ENCODE measurements at regions not wholly inside any gene's neighbourhood (a gene's known extent, or its start where the extent isn't known, plus 50 kb on each side); places are given as distances from the start of the nearest gene placed in this dataset.
"Not testable (repeated sequence)": the region's sequence is repeated elsewhere in the genome, so short reads cannot be mapped to it uniquely, and the experiment has no call there.

DNA sequence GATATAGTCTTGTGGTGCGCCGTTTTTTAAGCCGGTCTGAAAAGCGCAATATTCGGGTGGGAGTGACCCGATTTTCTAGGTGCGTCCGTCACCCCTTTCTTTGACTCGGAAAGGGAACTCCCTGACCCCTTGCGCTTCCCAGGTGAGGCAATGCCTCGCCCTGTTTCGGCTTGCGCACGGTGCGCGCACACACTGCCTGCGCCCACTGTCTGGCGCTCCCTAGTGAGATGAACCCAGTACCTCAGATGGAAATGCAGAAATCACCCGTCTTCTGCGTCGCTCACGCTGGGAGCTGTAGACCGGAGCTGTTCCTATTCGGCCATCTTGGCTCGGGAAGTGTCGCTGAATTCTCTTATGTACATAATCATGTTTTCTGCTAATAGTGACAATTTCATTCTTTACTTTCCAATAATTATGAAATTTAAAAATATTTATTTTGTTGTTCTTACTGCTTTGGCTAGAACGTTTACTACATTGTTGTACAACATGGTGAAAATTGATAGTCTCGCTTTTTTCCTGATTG is 61.2 kb upstream of the MINDY3 start:
- not testable (repeated sequence) for DNase-seq (ENCODE audit: low spot score)

DNA sequence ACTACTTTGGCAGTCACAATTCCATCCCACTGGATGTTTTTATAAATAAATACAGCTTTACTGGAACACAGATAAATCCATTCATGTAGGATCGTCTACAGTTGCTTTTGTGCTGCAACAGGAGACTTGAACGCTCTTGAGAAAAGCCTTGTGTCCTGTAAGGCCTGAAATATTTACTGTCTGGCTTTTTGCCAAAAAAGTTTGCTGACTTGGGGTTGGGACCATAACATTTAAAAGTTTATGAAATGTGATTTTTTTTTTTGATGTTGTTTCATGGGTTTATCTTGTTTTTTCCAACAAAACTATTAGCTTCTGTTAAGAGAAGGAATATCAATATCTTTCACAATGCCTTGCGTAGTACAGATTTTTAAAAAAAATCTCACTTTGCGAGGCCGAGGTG is 71.1 kb upstream of the MINDY3 start:
- DNase-seq (ENCODE audit: low spot score), result no peak

DNA sequence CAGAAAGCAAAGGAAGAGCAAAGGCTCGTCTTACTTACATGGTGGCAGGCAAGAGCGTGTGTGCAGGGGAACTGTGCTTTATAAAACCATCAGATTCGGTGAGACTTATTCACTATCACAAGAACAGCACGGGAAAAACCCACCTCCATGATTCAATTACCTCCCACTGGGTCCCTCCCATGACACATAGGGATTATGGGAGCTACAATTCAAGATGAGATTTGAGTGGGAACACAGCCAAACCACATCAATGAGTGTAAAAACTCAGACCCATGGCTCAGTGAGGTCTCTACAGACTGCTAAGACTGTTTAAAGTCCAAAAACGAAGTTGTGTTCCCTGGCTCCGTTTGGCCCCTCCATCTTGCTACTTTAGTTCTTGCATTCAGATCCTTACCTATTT is 79.2 kb upstream of the MINDY3 start:
- peak; percentile 37 for DNase-seq (ENCODE audit: low spot score)

DNA sequence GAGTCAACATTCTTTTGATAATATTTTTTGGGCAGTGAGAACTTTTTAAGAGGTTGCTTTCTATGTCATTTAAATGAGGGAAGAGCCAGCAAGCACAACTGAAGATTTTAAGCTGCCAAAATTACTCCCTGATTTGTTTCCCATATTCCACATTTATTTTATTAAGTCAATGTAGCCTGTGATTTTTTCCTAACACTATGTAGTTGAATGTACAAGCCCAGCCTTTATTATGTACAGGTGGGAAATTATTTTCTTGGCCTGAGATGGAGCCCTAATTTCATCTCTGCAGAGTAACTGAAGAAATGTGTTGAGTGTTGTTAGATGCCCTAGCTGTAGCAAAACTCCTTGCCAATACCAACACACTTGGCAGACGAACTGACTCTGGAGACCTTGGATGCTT is 83.1 kb upstream of the MINDY3 start:
- no peak for DNase-seq (ENCODE audit: low spot score)

DNA sequence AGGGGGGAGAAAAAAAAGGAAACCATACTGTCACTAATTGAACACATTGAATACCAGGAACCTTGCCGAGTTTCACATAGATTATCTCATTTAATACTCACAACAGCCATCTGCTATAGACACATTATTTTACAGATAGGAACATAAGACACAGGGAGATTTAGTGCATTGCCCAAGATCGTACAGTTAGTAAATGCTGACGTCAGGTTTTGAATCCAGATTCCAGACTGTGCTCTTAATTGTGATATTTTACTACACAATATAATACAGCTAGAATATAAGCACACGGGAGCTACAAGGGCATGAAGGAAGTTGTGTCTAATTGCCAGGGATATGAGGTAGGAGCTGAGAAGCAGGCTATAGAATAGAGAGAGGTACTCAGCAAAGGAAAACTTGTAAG is 93.9 kb upstream of the MINDY3 start:
- DNase-seq (ENCODE audit: low spot score), result no peak

DNA sequence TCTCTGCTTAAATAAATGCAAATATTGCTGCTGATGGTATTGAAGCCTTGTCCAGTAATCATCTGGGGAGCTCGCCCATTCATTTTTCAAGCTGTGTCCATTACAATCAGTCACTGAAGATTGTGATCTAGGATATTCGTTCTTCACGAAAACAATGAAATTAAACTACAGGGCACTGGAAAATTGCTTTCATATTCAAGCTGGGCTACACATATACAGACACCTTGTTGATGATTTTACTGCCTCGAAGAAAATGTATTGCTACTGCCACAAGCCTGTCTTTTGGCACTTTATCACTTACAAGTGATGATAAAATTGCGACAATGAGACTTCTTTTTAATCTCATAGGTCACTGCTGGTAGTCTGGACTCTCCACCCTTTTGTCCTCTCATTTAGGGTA is 100.0 kb upstream of the MINDY3 start:
- no peak for DNase-seq (ENCODE audit: low spot score)

DNA sequence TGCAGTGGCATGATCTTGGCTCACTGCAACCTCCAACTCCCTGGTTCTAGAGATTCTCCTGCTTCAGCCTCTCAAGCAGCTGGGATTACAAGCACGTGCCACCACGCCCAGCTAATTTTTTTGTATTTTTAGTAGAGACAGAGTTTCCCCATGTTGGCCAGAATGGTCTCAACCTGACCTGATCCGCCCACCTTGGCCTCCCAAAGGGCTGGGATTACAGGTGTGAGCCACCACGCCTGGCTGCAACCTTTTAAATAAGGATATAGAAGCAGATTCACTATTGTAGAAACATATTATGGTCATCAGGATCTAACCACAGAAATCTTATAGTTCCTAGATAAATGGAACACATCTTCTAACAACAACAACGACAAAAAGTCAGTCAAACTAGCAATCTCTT is 112.4 kb upstream of the MINDY3 start:
- DNase-seq (ENCODE audit: low spot score), result not testable (repeated sequence)

DNA sequence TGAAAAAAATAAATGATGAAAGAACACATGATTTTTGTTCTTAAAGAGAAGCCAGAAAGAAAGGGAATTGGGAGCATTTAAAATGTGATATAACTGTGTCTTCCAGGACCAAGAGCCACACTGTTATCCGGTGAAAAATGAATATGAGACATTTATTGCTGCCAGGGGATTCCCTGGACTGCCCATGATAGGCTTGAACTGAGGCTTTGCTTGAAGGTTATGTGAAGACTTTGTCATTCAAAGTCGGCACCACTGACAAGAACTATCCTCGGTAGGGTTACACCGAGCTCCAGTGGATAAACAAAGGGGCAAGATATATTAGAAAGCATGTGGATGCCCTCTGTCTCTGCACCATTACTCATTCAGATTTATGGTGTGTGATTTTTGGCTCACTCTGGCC is 125.4 kb upstream of the MINDY3 start:
- no peak for DNase-seq (ENCODE audit: low spot score)

DNA sequence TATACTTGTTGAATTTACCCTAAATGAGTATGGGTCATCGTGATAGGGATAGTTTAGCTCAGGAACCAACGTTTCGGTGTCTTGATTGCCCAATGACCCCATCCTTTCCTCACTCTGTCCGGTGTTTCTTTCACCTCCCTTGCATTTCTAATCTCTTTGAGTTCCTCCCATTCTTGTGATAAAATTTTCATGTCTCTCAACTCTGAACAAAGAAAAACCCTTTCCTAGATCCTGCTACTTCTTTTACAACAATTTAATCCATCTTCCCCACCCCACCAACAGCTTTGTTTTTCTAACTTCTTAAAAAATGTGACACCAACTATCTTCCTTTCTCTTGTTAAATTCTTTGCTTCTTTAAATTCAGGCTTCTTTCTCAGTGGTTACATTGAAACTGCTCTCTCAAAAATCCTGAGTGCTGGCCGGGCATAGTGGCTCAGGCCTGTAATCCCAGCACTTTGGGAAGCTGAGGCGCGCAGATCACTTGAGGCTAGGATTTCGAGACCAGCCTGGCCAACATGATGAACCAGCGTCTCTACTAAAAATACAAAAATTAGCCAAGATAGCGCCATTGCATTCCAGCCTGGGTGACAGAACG is 130.3 kb upstream of the MINDY3 start:
- no peak for DNase-seq (ENCODE audit: low spot score)

DNA sequence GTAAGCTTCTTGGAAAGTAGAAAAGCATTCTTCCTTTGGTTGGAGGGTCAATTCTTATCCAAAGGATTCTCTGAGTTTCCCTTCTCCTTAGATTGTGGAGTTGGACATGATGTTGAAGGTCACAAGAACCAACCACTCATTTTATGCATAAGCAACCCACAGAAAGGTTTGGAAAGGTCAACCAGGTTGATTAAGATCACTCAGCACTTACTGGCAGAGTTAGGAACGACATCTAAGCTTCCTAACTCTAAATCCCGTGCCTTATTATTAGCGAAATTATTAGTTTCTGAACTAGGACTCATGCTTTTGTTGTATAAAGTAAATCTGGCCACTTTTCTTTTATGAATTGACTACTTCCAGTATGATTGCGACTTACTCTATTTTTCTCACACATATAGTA is 137.0 kb upstream of the MINDY3 start:
- DNase-seq (ENCODE audit: low spot score), result no peak

DNA sequence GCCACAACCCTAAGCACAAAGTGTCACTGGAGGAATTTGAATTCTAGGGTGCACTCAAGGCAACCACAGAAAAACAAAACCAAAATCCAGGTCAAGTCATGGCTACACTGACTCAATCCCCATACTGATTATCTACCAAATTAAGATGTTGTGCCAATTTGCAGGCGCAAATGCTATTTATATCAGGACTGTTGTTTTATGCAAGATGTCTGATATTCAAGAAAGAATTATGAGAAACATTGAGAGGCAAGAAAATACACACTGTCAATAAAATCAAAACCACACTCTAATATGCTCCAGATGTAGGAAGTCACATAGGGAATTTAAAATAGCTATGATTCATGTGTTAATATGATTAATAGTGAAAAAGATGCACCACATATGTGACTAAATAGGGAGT is 141.3 kb upstream of the MINDY3 start:
- no peak for DNase-seq (ENCODE audit: low spot score)

DNA sequence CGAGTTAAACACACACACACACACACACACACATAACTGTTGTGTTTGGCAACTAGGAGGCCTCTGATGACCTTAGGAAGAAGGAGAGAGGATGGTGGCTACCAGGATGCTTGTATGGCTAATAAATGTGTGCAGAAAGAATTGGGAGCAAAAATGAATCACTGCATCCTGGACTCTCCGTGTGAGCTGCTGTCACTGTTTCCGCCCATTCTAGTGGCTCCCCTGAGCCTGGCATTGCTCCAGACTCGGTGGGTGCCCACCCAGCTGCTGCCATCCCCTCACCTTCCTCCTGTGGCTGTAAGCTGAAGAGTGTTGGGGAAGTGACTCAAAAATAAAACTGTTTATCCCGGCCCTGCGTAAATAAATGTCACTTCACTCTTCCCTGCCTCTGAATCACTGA is 149.5 kb upstream of the MINDY3 start:
- no peak for DNase-seq (ENCODE audit: low spot score)

DNA sequence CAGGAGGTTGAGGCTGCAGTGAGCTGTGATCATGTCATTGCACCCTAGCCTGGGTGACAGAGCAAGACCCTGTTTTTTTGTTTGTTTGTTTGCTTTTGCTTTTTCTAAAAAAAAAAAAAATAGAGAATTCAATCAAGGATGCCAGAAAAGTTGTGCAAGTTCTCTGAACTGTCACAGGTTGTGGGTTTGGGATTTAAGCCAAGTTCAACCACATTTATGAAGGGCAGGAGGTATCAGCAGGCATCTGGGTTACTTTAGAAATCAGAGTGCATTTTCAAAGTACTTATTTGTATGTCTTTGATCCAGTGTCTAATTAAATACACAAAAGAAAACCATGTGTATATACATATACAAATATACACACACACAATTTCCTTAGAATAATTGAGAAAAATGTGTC is 151.2 kb upstream of the MINDY3 start:
- no peak for DNase-seq (ENCODE audit: low spot score)

DNA sequence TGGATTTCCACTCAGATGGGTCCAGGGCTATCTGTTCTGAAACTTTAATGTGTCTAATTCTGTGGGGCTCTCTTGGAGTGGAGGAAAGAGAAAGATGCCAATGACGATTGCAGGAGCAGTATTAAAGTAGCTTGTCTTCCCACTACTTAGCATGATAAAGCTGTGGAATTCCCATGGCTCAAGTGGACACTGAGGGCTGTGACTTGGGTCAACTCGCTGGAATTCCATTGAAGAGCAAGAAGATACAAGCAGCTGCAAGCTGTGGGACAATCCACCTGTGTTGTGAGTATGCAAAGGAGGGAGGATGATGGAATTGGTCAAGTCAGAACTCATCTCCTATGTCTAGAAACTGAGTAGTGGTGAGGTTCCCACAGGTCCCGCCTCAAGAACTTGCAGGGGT is 154.2 kb upstream of the MINDY3 start:
- DNase-seq (ENCODE audit: low spot score), result no peak

DNA sequence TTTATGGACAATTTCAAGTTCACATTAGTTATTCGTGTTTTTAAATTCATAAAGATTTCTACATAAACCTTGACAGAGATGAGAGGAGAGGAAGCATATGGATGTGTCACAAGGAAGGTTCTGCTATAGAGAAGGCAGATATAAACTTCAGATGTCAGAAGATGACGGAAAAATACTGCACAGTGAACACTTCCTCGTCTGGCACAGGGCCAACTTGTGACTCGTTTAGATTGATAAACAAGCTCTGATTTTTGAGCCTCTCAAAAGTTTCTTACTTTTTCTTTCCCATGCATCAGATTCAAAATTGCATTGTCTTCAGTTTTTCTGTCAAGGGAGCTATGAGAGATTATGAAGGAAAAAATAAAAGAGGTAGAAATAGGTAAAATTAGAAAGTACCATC is 156.4 kb upstream of the MINDY3 start:
- no peak for DNase-seq (ENCODE audit: low spot score)

DNA sequence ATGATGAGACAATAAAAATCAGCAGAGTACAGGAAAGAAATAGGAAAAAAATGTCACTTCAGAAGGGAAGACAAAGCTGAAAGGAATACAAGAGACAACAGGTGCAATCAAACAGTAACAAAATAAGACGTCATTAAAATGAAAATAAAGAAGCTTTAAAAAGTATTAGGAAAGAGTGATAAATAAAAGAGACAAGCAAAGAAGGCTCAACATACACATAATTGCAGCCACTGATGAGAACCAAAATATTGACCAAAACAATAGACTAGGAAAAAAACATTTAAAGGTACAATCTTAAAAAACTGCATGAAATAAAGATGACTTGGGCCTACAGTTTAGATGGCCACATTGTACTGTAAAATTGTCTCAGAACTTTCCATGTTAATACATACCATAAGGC is 160.5 kb upstream of the MINDY3 start:
- no peak for DNase-seq (ENCODE audit: low spot score)

DNA sequence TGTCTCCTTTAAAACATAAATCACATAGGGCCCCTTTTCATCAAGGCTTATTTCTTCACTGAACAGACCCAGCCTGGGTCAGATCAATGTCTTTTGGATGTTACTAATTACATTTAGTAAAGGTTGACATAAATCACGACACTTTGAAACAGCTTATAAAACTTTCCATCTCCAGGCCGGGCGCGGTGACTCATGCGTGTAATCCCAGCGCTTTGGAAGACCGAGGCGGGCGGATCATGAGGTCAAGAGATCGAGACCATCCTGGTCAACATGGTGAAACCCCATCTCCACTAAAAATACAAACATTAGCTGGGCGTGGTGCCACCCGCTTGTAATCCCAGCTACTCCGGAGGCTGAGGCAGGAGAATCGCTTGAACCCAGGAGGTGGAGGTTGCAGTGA is 166.5 kb upstream of the MINDY3 start:
- not testable (repeated sequence) for DNase-seq (ENCODE audit: low spot score)

DNA sequence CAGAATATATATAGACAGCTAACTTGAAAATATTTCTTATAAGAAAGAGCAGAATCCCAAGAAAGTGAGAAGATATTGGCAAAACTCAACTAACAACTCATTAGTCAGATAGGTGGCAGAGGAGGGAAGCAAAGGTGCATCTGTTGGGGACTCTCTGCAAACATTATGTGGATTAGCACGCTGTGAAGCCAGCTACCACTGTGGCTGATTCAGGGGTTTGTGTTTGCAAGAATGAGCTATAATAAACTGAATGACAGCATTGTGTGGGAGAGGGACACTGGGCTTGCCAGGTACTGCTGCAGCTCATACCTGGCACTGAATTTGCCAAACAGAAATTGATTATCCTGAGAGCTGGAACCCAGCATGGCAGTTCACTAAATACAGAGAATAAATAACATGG is 170.3 kb upstream of the MINDY3 start:
- no peak for DNase-seq (ENCODE audit: low spot score)

DNA sequence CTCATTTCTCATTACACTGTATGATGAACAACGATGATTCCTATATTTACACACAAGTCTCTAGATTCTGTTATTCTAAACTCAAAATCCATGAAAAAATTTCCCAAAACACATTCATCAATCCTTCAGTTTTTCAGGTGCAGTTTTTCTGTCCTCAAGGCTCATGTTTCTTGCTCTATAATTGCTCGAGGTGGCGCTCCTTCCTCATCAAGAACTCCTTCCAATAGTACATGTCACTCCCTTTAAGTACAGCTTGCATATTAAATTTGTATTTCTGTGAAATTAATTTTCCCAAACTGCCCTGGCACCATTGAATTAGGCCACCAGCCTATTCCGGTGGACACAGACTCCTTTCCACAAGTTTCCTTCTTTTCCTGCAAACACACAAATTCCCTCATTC is 188.7 kb upstream of the MINDY3 start:
- DNase-seq (ENCODE audit: low spot score), result no peak

DNA sequence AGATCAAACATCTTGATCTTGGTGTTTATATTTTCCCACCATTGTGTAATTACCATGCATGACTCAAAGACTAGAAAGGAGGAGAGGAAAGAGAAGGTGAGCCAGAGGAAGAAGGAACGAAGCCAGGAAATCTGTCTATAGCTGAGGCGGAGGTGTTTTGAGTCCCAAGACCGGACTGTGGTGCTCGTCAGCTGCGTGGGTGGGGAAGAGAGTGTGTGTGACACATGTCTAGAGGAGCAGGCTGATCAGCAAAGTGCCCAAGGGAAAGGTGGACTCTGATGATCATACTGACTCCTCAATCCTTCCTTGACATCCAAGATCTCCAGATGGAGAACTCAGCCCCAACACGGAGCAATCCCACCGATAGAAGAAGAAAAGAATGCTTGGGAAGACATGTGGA is 189.5 kb upstream of the MINDY3 start:
- DNase-seq (ENCODE audit: low spot score), result no peak

DNA sequence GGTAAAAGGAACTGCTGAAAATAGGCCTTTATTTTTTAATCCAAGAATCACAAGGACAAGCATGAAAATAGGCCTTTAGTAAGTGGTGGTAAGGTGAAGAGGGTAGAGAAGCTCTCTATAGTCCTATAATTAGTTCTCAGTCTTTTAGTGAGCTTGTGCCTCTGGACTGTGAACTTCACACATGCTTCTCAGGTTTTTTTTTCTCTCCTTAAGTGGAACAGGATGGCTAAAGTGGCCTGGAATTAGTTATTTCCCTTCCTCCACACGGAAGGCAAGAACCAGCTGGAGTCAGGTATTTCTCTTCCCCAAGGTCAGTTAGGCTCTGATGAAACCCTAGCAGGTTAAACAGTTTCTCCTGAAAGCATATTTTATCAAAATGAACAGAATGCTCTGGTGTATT is 203.0 kb upstream of the MINDY3 start:
- DNase-seq (ENCODE audit: low spot score), result no peak

DNA sequence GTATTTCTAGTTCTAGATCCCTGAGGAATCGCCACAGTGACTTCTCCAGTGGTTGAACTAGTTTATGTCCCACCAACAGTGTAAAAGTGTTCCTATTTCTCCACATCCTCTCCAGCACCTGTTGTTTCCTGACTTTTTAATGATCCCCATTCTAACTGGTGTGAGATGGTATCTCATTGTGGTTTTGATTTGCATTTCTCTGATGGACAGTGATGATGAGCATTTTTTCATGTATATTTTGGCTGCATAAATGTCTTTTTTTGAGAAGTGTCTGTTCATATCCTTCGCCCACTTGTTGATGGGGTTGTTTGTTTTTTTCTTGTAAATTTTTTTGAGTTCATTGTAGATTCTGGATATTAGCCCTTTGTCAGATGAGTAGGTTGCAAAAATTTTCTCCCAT is 223.2 kb upstream of the MINDY3 start:
- not testable (repeated sequence) for DNase-seq (ENCODE audit: low spot score)

DNA sequence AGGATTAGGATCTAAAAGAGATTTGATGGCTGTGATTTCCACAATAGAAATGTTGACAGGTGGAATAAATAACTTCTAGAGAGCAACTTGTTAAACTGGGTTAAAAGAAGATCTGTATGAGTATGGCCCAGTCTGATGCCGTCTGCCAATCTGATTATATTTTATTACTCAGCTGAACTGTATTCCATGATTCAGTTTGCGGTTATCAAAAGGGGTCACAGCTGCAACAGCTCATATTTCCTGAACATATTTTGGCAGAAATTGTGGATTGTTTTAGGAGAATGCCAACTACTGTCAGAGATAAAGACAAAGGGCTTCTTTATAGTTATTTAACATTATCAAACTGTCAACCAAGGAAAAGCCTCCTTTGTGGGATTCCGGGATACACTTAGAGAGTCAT is 244.8 kb upstream of the MINDY3 start:
- DNase-seq (ENCODE audit: low spot score), result peak; percentile 12

Data from A172 (cell line).